GM19099 (cell line): ENCODE measurements at regions not wholly inside any gene's neighbourhood (a gene's known extent, or its start where the extent isn't known, plus 50 kb on each side); places are given as distances from the start of the nearest gene placed in this dataset.
A peak's percentile ranks its signal among the peaks of the same experiment; 100 is the strongest.

Experiments
- POLR2A ChIP-seq: IDR thresholded peaks from 3 replicates; pipeline ENCODE4 v1.6.1; 2011; ENCODE audit warnings: low read depth; ENCODE audit not compliant: insufficient read length; ENCODE audit errors: extremely low read depth

- peak; percentile 42 for TF ChIP-seq POLR2A
Measured at GRCh38 chr12:69157023-69157655, 82.2 kb upstream of the CPSF6 start.

DNA sequence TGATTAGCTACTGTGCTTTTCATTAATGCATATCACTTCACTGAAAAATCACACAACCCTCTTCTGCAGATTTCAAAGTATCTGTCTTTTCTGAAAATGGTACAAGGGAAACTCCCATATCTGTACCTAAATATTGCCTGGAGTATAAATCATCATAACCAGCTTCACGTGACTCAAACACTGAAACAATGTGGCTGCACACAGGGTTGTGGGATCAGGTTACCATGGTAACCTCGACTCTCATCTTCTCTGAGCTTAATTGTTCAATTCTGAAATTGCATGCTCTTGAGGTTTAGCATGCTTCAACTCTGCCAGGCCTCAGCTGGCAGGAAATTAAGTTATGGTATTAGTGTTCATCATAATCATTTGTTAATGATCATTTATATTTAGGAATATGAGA, 77.5 kb upstream of the CPSF6 start:
- no peak for TF ChIP-seq POLR2A

DNA sequence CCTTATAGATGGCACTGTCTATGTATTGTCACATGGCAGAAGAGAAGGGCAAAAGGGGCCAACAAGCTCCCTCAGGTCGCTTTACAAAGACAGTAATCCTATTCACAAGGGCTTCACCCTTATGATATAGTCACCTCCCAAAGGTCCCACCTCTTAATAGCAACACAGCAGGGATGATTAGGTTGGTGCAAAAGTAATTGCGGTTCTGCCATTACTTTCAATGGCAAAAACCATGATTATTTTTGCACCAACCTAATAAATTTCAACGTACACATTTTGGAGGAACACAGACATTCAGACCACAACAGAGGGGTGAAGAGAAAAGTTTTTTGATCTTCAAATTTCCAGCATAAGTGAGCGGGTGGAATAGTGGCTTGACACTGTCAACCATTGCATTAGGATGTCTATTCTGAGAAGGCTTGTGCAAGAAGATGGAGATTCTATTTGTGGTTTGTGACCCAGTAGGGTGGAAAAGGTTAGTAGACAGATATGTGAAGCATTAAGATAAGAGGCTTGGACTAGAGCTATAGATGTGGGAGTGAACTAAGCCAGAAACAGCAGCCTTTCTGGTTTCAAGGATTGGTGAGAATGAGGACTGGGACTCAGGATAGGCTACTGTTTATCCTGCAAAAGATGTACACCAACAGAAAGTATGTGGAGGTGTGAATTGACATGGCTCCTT, 75.5 kb upstream of the CPSF6 start:
- TF ChIP-seq POLR2A, result no peak

- no peak for TF ChIP-seq POLR2A
Measured at GRCh38 chr12:69167648-69168165, 71.7 kb upstream of the CPSF6 start.

DNA sequence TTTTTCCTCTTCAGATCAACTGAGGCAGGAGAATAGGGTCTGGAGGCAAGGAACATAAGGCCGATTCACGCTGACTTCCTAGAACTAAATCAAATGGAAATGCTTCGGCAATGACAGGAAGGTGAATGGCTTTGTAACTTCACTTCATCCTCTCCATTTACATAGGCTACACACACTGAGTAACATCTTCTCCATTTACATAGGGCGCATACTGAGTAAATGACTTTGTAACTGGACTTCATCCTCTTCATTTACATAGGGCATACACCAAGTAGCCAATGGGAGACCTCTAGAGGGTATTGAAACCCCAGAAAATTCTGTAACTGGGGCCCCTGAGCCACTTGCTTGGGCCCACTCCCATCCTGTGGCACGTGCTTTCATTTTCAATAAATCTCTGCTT, 71.0 kb upstream of the CPSF6 start:
- TF ChIP-seq POLR2A, result no peak

DNA sequence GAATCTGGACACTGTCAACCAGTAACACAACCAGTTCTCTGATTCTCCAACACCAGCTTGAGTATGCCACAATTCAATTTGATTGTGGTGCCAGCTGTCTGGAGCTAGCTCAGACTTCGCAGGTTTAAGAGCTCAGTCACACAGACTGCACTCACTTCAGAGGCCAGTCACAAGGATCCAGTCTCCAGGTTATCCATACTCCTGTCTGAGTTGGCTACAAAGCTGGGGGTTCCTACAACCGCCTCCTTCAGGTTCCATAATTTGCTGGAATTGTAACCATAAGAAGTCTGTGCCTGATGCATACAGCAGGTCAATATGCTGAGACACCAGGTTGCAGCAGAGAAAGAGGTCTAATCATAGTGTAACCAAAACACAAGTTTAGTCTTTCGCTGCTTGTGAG, 70.5 kb upstream of the CPSF6 start:
- TF ChIP-seq POLR2A, result no peak

DNA sequence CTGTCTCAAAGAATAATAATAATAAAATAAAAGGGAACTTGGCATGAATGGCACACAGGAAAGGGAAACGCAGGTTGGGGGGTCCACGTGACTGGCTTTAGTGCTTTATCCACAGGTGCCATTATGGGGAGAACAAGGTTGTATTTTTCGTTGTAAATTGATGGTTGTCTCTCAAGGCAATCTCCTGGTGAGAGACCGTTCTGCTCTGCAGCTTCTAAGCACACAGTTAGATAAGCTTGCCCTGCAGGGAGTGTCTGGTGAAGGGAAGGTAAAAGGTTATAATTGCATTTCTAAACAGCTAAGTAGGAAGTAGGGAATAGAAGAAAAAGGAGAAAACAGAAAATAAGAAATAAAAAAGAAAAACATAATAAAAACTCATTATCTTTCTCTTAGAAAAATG, 69.1 kb upstream of the CPSF6 start:
- no peak for TF ChIP-seq POLR2A

- no peak for TF ChIP-seq POLR2A
Measured at GRCh38 chr12:69171881-69172280, 67.5 kb upstream of the CPSF6 start.

GRCh38 chr12:69172491-69172890, 66.9 kb upstream of the CPSF6 start:
- TF ChIP-seq POLR2A, result no peak

- TF ChIP-seq POLR2A, result no peak
Measured at GRCh38 chr12:69173368-69173767, 66.0 kb upstream of the CPSF6 start.

DNA sequence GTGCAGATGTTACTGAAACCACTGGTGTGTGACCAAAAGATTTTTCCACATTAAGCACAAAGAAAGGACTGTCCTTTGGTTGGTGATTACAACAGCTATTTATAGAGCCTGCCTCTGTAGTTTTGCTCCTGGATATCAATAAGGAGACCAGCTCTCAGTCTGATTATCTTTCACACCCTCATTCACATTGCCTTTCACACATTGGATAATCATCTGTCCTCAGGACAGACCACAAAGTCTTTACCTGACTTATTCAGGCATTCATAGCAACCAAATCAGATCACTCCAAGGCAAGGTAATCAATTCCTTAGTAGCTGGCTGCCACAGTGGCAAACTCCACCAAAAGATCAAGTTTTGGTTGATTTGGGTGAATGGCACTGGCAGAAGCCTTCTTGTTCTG, 59.6 kb upstream of the CPSF6 start:
- TF ChIP-seq POLR2A, result no peak

DNA sequence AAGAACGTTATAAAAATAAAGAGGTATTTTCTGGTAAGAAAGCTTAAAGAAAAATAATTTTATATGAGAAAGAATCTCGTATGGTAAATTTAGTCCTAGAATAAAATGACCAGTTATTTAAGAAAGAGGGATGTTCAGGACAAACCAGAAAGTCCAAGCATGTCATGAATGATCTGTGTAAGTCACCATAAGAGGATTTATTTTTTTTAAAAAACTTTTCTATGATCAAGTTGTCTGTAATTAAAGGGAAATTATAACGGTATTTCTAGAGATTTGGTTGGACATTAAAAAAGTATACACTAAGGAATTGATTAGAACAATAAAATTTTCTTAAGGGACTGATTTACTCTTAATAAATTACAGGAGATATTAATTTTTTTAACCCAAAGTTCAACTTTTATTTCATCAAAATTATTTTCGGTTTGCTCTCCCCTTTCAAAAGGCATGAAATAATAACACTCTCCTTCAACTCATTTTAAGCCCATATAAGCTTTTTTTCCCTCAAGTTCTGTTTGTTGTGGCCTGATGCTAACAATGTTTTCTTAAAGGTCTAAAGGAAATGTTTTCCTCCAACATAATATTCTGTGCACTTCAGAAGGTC, 49.9 kb upstream of the CPSF6 start:
- no peak for TF ChIP-seq POLR2A
